HG03045 (cell line): ENCODE measurements at regions not wholly inside any gene's neighbourhood (a gene's known extent, or its start where the extent isn't known, plus 50 kb on each side); places are given as distances from the start of the nearest gene placed in this dataset.
"Not testable (repeated sequence)": the region's sequence is repeated elsewhere in the genome, so short reads cannot be mapped to it uniquely, and the experiment has no call there.

Experiments used
- ATAC-seq: cut with Tn5 transposase; IDR thresholded peaks from one replicate; pipeline ENCODE4 v1.9.1; 2021; ENCODE audit warnings: mild to moderate bottlenecking, moderate library complexity; ENCODE audit not compliant: unreplicated experiment

DNA sequence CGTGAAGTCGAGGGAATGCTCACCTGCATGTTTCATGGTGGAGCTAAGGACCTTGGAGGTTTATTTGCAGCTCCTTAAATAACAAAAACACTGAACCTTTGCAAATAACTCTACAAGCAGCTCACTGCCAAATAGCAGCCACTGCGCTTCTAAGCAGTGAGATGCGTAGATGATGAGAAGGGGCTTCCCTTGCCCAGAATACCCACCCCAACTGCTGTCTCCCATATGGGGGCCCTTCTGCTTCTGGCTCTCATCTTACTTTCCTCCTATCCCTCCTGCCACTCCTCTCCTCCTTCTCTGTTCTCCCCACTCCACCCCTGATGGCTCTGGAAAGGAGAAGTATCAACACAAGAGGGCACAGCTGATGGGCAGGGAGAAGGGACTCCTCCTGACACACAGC, 193.3 kb upstream of the SSTR4 start:
- ATAC-seq, result no peak

DNA sequence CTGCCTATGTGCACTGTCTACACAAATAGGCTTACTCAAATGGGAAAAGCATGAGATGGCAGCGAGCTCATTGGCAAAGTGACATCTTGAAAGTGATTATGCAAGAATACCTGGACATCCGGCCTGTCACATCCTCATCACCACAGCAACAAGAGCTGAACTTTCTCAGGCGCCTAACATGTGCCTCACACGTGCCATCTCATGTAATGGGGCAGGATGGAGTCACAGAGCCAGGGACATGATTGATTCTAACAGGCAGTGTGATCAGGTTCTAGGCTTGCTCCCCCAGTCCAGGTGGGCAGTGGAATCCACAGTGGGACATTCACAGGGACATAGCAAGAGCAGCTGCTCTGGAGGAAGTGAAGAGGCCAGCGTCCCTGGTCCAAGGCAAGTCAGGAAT, 192.3 kb upstream of the SSTR4 start:
- ATAC-seq, result no peak

DNA sequence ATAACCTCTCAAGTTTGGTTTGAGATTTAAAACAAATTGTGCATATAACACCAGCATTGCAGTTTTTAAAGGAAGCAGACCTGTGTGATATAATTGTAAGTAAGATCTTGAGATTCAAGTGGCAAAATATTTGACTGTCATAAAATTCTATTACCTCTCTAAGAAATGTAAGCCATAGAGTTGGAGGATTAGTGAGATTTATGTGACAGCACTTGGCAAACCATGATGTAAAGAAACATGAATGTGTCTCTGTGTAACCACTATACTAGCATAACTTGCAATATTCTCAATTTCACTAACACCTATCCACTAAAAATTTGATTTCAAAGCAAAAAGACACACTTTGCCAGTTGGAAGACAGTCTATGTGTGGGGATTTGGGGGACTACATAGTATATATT, 190.2 kb upstream of the SSTR4 start:
- ATAC-seq, result no peak

DNA sequence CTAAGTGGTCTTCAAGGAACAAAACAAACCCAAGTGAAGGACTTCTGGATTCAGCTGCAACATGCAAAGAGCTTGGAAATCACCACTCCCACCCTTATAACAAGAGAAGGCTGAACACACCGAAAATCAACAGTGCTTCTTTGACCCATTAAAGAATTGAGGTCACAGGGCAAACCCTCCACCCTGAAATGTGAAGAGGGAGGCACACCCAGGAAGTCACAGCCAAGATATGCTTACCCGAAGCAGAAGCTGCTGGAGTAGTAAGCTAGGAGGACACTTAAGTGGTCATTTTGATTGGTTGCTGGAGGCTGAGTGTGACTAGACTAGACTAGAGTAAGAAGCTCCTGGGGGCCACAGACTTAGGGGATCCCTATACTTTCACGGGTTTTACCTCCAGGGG, 188.2 kb upstream of the SSTR4 start:
- no peak for ATAC-seq

DNA sequence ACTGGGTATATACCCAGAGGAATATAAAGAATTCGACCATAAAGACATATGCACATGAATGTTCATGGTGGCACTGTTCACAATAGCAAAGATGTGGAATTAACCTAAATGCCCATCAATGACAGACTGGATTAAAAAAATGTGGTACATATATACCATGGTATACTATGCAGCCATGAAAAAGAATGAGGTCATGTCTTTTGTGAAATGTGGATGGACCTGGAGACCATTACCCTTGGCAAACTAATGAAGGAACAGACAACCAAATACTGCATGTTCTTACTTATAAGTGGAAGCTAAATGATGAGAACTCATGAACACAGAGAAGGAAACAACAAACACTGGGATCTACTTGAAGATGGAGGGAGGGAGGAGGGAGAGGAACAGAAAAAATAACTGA, 186.7 kb upstream of the SSTR4 start:
- ATAC-seq, result no peak

DNA sequence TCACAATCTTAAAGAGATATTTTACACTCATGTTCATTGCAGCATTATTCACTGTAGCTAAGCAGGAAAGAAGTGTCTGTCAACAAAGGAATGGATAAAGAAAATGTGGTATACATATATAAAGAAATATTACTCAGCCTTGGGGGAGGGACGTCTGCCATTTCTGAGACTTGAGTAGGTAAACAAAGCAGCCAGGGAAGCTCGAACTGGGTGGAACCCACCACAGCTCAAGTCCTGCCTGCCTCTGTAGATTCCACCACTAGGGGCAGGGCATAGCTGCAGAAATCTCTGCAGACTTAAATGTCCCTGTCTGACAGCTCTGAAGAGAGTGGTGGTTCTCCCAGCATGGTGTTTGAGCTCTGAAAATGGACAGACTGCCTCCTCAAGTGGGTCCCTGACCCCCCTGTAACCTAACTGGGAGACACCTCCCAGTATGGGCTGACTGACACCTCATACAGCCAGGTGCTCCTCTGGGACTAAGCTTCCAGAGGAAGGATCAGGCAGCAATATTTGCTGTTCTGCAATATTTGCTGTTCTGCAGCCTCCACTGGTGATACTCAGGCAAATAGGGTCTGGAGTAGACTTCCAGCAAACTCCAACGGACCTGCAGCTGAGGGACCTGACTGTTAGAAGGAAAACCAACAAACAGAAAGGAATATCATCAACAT, 183.3 kb upstream of the SSTR4 start:
- ATAC-seq, result not testable (repeated sequence)

DNA sequence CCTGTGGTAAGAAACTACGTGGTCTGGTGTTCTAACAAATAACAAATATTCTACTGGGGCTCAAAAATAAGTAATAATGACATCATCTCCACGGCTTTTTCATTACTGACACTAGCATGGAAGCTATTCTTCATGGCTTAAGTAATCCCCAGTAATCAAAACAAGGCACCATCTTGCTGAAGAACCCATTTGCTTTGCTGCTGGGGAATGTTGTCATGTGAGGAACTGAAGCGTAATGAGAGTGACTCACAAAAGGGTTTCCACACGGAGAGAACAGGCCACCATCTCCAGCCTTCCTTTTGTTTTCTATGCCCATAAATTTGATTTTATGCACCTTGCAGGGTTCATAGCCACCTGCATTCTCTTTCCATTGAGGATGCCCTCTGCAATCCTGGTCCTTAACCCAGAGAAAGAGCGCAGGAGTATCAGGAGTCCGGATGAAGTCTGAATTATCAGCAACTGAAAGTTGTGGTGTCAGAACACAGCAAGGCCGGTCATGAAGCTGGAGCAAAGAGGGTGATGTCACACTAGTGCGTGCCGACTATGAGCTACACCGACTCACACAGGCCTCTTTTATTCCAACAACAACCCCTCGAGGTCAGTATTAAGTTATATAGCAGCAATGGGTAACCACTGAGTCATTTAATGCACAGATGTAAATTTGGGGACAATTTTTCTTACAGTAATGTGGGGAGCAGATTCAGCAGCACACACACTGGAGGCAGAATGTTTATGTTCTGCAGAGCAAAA, 173.7 kb upstream of the SSTR4 start:
- ATAC-seq, result no peak

DNA sequence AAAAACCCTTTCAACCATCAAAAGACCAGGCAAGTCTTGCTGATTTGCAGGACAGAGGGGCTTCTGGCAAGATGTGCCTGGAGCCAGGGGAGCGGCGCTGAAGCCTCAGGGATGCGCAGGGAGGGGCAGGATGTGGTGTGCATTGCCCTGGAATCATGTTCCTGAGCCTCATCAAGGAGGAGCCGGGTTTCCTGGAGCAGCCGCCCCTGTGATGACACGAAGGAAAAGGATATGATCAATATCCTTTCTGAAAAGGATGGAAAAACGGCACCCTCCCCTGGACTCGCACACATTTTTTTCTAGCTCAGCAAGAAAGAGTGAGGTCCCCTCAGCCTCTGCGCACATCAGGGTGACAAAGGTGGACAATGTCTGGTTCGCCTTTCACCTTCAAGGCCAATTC, 173.1 kb upstream of the SSTR4 start:
- ATAC-seq, result no peak

DNA sequence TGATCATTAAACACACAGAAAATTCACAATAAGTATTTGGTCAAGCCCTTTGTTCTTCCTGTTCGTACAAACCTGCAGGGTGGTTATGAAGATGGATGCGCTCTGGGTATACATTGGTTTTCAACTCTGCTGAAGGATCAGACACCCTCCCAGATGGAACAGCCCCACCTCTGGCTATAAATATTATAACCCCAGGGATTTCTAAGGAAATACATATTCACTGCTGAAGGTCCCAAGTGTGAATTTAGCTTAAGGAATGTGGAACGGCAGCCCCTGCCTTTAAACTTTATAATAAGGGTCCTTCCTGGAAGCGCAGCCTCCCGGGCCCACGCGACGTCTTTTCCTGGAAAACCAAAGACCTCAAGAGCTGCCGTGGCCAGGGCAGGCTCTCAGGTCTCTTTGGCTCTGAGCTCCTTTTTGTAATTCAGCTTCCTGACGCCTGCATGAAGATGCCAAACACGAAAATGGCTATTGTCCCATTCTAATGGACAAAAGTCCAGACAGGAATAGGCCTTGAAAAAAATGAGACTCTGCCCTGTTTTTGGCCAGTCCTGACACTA, 172.4 kb upstream of the SSTR4 start:
- no peak for ATAC-seq

DNA sequence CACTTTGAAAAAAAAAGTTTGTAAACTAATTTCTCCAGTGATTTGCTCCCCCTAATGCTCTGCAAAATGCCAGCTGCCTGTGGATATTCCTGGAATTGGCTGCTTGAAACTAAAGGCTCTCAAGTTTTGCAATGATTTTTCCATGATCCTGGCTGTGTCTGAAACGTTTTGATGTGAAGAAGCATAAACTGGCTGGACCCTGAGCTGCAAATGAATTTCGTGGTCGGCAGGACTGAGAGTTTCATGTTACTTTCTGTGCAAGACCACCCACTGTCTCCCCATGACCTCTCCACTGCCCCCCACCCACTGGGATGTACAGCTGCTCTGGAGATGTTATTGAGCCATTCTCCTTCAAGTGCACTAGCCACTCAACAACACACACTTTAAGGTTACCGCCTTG, 171.3 kb upstream of the SSTR4 start:
- ATAC-seq, result no peak

DNA sequence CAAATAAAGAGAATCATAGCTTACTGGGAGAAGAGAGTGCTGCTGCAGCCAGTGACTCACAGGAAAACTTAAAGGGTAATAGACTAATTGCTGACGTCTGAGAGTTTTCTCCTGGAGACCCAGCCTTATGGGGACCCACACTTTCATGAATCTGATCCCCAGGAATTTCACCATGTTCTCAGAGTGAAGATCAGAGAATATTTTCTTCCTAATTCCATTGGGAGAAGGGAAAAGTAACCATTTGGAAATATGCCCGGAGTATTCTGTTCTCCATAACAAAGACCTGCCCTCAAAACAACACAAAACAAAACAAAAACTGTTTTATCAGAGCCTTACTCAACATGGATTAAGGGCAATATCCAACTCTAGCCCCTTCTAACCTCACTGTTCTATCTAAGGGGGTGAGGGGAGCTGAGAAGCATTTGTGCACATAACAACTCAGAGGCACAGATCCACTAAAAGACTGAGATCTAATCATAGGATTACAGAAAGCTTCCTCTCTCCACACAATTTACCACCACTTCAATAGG, 168.2 kb upstream of the SSTR4 start:
- no peak for ATAC-seq

DNA sequence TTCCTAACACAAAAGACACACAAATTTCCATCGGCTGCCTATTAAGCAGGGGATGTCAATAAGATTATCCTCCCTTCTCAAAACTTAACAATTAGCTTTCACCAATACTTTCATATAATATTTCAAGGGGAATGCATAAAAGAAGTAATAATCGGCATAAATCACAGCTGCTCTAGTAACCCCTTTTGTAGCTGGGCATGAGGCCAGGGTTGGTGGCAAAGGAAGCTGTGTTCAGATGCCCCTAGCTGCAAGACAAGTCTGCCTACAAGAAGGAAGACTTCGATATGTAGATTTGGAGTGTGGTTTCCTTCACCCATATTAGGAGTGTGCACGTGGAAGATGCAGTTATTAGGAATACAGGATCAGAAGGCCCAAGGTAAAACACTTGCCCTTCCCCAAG, 156.9 kb upstream of the SSTR4 start:
- no peak for ATAC-seq

DNA sequence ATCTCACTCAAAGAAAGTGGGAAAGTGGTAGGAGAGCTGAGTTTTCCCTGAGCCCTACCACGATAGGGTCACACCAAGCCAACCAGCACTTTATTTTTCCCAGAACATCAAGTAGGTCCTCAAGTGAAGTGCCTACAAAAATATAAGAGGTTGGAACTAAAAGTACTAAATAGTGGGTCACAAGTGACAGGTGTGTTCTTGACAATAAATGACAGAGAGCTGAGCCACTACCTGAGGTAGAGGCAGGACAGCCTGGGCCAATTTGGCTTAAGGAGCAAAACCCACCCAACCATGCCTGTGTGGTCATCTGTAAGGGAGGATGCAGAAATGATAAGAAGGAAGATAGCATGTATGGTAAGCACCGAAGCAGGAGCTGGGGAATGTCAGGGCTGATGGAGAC, 154.8 kb upstream of the SSTR4 start:
- ATAC-seq, result no peak

DNA sequence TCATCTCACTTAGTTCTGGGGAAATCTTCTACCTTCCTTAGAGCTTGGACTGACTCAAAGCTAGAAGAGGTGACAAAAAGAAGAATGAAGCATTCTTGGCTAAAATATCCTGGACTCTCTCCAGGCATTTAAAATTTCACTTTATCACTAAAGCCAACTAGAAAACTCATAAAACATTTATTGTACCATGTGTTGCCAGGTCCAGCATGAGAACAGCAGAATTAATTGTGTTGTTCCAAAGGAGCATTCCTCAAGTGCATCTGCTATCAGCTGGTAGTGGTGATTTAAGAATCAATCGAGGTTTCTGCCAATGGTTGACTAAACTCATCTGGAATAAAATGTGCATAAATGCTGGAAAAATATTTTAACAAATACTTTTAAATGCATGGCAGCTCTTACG, 147.3 kb upstream of the SSTR4 start:
- no peak for ATAC-seq

DNA sequence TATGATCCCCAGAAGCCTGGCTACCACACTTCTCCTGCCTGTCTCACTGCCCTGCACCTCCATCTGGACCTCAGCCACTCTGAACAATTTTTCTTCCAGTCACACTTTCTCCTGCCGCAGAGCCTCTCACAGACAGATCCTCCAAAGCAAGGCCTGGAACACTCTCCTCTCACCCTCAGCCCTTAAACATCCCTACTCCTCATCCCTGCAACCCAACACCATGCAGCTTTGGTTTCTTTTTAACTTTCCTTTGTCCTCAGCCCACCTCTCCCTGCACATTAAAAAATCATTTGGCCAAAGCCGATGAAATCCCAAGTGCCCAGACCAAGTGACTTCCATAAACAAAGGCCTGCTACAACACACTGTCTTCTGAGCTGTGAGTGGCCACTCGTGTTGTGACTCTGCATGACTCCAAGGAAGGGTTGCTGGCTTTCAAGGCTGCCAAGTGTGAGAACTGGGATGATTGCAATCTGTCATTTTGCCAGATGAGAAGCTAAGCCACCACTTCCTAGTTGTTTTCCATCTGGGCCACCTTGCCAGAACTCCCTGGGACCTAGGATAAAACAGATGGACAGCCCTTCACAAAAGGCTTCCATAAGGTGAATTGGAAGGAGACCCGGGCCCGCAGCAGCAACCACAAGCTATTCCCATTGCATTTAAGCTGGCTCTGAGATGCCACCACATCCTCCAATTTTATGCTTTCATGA, 144.4 kb upstream of the SSTR4 start:
- no peak for ATAC-seq

DNA sequence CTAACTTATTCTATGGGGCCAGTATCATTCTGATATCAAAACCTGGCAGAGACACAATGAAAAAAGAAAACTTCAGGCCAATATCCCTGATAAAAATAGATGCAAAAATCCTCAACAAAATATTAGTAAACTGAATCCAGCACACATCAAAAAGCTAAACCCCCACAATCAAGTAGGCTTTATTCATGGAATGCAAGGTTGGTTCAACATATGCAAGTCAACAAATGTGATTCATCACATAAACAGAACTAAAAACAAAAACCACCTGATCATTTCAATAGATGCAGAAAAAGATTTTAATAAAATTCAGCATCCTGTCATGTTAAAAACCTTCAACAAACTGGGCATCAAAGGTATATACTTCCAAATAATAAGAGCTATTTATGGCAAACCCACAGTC, 133.9 kb upstream of the SSTR4 start:
- ATAC-seq, result no peak

DNA sequence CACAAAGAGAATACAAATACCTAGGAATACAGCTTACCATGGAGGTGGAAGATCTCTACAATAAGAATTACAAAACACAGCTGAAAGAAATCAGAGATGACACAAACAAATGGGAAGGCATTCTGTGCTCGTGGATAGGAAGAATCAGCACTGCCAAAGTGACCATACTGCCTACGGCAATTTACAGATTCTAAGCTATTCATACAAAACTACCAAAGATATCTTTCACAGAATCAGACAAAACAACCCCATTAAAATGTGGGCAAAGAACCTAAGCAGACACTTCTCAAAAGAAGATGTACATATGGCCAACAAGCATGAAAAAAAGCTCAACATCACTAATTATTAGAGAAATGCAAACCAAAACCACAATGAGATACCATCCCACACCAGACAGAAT, 133.2 kb upstream of the SSTR4 start:
- no peak for ATAC-seq

DNA sequence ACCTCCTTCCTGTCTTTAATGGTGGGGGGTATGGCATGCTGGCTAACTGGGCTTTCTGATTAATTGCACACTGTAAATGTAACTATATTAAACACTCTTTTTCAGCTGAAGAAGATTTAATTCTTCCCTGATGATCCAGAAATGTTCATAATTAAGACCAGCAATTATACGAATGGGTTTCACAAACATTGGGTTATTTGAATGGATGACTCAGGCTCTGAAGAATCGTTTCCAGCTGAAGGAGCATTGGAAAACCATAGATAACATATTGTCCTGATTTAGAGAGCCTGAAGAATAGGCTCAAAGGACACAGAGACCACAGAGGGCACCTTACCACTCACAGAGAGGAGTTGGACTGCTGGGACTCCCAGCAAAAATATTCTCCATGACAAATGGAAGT, 130.7 kb upstream of the SSTR4 start:
- ATAC-seq, result no peak

DNA sequence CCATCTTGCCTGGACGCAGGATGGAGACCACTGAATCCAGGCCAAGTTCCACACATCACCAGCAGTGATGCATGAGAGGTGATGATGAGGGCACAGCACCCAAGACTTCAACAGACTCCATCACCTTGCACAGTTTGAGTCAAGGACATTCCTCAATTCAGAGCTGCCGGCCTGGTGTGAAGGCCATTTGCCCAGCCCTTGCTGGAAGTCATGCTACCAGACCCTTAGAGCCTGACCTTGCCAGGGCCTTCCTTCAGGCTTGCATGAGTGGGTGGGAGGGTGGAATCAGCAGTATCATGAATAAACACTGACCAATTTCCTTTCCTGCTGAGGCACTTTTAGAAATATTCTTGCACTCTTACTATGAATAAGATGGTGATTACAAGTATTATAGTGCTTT, 130.2 kb upstream of the SSTR4 start:
- no peak for ATAC-seq

DNA sequence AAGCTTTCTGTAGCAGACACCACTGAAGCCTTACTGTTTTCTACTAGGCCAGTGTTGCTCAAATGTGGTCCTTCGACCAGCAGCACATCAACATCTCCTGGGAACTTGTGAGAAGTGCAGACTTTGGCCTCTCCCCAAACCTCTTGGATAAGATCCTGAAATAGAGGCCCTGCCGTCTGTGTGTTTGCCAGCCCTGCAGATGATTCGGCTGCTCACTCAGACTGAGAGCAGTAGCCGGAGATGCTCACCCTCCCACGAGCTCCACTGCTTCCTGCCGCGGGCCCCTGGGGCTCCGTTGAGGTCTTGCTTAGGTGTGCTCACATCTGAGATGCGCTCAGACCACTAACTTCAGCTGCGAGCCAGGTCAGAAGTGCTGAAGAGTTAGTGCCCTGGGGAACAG, 129.5 kb upstream of the SSTR4 start:
- no peak for ATAC-seq

DNA sequence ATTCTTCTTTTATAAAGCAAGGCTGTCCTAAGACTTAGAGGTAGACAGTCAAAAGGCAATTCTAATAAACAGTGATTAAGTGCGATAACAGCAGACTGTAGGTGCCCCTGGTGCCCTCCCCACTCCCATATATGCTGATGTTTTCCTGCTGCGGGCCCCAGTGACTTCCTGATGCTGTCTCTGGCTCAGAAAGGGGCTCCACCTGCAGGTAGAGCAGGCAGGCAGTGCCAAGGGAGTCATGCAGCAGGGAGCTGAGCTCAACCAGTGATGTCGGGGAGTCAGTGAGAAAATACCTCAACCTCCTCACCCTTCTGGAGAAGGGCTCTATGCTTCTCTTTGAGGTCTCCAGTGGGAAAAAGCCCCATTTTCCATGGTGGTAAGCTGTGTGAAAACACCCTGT, 126.7 kb upstream of the SSTR4 start:
- no peak for ATAC-seq

DNA sequence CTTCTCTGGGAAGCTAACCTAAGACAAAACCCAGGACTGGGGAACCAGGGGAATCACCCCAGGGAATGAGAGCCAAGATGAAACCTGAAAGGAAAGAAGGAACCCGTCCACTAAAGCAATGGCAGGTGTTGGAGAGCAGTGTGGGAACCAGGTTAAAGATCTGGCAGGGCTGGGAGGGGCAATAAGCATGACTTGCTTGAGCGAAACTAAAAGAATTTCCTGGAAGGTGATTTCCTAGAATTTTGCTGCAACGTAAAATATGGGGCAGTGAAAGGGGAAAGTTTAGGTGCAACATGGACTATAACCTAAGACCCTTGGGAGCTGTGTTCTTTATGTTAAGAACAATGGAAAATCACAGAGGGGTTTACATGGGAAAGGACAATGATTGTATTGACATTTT, 126.2 kb upstream of the SSTR4 start:
- ATAC-seq, result no peak
